Astrocyte of the hippocampus (primary cell): ENCODE measurements at regions not wholly inside any gene's neighbourhood (a gene's known extent, or its start where the extent isn't known, plus 50 kb on each side); places are given as distances from the start of the nearest gene placed in this dataset.

Source experiments
- DNase-seq: peaks from one replicate; pipeline ENCODE4 v3.0.0; 2011; ENCODE audit warnings: low read depth, low spot score

DNA sequence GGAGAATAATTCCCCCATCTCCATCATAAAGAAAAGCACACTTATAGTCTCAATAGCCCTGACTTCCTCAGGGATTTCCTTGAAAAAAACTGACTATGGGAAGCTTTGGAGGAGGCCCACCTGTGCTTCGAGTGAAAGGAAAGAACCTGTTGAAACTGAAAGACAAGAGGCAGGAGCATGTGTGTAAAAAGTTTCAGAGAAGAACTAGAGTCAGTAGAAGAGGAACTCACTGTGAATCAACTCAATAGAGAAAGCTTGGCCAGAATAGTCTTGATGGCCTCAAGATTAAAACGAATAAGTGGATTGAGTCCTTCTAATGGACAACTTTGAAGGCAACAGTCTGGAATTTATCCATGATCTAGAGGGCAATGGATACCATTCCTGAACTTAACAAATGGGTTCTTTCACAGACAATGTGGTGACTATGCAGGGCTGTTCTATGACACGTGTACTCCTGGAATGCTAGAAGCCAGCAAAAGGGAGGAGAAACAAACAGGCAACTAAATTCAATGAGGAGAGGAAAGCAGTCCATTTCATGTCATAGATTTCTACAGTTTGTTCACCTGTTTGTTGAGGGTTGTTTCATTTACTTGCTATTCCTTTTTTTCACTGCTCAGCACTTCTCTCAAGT, 442.3 kb downstream of the GRB14 start:
- peak; percentile 42 for DNase-seq

DNA sequence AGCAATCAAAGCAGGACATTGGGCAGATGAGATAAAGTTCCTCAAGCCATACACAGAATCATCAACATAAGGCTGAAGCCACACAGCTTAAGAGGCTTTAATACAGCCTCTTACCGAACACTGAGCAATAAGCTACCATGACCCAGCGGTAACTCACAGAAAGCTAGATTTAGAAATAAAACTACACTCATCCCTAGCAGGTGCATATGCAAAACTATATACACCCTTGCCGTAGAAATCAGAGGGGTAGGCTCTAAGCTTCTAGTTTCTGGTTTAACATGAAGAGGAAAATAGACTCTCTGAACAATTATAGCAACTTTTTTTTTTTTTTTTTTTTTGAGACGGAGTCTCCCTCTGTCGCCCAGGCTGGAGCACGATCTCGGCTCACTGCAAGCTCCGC, 428.8 kb upstream of the FIGN start:
- DNase-seq, result no peak

DNA sequence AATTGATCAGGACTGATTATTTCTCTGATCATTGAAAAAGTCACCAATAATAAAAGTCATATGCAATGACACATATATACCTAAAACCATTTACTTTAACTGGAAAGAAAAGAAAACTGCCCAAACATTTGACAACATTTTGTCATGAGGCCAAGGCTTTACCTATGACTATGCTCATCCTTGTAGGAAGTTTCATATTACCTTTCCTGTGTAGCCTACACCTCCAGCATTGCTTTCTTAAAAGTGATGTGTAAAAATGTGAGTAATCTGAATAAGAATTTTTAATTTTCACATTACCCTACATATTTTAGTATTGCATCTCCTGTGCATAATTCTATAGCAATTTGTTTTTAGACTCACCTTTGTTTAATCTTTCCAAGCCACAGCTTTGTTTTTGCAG, 419.8 kb upstream of the FIGN start:
- DNase-seq, result no peak

DNA sequence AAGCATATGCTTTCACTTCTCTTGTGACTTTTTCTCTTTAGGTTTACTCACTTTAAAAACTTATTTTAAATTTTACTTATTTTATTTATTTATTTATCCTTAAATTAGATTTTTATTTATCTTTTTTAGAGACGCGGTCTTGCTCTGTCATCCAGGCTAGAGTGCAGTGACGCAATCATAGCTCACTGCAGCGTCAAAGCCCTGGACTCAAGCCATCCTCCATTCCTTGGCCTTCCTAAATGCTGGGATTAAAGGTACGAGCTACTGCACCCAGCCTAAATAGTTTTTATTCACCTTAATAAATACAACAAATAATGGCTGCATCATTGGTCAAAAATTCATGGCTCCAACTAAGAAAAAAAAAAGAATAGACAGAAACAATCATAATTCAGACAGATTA, 415.7 kb upstream of the FIGN start:
- no peak for DNase-seq

DNA sequence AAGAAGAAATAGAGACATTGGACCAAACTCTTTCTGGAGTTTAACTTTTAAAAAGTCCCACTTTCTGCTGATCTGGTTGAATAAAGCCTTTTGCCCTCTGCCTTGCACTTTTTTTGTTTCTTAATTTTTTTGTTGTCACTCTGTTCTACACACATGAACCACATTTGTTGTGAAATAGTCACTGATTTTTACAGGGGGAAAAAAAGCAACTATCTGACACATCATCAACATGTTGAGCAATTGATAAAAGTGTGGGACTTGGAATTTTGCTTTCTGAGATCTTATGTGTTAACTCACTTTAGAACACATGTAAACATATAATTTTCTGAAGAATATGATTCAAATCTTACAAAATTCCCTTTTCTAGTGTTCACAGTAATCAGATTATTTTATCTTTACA, 414.8 kb upstream of the FIGN start:
- DNase-seq, result no peak

DNA sequence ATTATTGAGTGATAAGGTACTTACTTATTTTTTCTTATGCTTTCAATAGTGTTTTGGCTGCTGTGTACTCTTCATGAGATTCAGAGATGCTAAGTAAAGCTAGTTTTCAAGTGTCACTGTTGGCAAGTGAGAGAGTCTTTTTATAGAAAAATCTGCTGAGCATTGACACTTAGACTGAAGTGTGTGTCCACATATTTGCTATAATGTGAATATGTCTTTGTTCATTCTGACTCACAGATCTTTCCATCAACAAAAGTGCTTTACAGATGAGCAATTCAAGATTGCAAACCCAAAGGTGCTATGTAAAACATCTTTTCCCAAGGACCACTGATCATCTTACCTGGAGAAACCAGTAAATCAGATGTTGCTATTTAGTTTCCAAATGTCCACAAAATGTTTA, 410.6 kb upstream of the FIGN start:
- DNase-seq, result no peak

DNA sequence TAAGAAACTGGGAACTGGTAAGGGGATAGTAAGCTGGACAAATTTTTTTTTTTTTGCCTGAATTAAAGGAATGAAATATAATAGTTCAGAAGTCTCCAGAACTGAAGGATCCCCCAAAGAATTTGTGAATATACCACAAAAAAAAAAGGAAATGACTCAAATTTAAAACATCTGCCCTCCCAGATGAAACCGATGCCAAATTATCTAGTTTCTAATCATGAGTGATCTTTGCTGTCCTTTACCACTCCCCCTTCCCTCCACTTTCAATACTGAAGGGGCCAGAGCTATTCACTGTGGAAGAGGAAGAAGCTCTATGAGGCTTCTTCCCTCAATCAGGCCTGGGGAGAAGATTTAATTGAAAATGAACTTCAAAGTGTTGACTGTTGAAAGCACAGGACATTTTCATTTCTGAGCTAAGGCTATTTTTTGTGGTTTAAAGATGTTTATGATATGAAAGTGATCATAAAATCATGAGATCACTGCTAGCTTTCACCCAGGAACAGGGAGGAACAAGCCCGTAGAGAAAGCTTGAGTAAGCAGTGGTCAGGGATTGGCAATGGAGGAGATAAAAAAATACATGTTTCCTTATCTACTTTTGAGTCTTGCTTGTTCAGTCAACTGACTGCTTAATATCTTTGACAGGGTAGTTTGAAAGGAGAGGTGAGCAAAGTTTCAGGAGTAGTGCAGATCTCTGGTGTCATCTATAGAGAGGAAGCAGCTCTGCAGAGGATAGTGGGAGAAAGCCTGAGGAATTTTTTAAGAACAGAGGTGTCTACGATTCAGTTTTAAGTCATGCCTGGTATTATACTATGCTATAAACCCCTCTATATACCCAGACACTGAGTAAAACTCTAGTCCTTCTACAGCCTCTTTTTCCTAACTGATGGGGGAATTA, 409.5 kb upstream of the FIGN start:
- no peak for DNase-seq

DNA sequence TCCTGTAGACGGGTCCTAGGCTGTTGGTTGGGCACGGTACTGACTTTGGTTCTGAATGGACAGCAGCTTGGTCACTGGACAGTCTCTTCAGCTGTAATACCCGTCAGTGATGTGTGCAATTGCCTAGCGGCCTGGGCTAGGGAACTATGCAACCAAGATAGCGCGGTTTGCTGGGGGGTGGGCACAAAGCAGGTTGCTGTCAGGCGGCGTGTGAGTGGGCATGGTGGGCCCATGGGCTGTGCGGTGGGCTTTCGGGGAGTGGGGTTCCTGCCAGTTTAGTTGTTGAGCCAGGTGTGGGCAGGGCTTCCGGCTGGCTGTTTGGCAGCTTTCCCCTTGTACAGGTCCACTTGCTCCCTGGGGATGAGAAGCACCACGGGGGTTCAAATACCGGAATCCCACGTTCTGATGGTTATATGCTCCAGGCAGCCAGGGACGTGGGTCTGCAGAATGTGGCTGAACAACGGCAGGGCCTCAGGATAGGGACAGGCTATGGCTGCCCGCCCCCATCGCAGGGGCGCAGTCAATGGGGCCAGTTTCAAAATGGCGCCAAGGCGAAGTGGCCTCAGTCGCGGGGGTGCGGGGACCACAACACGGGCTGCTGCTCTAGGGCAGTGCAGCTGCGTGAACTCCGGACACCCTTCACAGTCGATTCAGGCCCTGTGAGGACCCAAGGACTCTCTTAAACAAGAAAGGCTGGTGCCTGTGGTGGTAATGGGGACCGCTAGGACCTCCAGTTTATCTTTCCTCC, 407.5 kb upstream of the FIGN start:
- no peak for DNase-seq

DNA sequence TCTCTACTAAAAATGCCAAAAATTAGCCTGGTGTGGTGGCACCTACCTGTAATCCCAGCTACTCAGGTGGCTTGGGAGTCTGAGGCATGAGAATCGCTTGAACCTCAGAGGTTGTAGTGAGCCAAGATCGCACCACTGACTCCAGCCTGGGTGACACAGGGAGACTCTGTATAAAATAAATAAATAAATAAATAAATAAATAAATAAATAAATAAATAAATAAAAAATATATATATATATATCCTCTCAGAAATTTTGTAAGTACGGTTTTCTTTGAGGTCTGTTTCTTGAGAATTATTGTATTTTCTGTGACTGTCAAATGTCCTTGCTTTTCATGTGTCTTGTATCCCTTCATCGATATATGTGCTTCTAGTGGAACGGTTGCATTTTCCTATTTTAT, 406.9 kb upstream of the FIGN start:
- no peak for DNase-seq

DNA sequence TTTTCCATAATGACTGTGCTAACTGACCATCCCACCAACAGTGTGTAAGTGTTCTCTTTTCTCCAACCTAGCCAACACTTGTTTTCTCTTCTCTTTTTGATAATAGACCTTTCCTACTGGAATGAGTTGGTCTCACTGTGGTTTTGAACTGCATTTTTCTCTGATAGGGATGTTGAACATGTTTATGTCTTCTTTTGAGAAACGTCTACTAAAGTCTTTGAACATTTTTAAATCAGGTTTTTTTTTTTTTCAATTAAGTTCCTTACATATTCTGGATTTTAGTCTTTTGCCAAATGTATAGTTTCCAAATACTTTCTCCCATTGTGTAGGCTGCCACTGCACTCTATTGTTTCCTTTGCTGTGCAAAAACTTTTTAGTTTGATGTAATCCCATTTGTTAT, 405.5 kb upstream of the FIGN start:
- peak; percentile 46 for DNase-seq

DNA sequence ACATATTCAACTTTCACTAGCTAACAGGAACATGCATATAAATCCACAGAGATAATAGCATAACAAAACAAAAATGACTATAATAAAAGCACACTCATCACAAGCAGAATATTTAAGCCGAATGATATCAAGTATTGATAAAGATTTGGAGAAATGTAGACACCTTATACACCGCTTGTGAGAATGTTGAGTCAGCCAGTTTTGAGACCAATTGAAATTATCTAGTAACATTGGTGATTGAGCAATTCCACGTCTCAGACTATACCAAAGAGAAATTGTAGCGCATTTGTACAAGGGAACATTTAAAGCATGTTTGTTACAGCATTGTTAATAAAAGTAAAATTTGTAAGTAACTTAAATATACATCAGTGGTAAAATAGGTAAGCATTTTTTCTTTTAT, 402.9 kb upstream of the FIGN start:
- no peak for DNase-seq

DNA sequence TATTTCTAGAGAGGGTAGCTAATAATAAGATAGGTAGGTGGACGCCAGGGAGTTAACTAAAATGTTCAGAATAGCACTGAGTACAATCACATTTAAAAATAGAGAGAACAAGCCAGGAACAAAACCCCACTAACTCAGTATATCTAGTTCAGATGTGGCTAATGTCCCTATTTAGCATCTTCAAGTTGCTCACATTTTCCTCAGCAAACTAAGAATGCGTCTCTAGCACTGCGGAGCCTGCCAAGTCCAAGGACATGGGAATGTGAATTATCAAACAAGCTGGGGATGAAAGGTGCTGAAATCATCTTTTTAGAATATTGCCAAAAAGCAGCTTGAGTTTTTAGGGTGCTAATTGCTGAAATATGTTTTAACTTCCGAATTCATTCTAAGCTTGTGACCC, 398.5 kb upstream of the FIGN start:
- DNase-seq, result no peak

DNA sequence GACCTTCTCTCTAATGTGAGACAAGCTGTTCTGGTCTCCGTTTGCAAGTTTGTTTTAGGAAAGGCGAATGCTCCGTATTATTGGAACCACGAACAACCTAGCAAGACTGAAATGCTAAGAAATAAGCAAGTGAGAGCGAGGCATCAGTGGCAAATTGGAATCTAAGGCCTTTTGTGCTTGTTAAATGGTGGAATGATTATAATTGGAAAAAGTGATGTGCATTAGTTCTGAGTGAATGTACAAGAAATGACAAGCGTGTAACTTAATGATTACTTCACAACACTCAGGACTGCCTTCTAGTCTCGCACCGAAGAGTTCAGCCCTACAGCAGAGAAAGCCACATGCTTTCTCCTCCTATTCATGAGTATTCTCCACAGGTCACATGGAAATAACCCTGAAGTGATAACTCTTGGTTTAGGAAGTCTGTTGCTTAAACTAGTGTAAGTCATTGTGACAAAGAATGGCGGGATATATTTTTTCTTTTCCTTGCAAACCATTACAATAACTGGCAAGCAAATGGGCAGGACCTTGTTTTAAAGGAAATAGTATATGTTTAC, 392.2 kb upstream of the FIGN start:
- no peak for DNase-seq

DNA sequence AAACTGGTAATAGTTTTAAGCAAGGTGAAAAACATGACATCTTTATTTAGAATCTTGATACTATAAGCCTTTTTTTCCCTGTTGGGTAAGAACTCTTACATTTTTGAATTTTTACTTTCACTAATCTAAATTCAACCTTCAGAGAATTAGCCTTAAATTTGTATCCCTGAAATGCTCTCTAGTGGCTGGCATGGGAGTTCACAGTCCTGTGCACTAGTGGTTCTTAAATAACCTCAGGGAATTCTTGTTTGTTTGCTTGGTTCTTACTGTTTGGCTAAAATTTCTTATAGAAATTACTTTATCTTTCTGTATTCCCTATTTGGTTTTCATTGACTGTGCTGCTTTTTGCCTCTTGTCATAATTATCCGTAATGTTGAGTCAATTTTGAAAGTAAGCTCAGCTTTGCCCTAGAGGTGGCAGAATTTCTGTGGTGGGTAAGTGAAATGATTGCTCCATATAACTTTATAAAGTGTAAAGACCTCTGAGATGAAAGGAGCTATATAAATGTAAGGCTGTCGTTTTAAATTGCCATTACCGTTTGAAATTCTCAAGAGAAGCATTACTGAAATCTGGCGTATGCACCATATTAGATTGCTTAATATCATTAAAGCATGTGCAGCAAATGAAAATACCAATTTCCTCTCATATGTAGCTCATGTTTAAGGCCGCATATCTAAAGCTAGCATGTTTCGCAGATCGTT, 391.3 kb upstream of the FIGN start:
- peak; percentile 51 for DNase-seq

DNA sequence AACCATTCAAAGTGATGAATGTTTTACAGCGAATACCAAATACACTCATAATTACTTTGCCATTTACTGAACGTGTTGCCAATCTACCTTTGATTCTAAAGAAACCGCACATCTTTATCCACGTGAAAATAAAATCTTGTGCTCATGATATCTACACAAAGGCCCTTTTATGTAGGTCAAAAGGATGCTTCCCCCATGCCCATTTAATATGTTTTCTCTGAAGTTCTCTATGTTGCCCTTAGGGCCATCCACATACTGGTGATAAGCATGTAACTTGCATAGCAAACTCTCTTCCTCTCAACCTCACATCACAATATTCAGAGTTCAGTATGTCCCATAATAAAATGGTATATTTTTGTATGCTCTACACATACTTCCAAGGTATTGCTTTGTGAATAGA, 380.0 kb upstream of the FIGN start:
- DNase-seq, result peak; percentile 3

DNA sequence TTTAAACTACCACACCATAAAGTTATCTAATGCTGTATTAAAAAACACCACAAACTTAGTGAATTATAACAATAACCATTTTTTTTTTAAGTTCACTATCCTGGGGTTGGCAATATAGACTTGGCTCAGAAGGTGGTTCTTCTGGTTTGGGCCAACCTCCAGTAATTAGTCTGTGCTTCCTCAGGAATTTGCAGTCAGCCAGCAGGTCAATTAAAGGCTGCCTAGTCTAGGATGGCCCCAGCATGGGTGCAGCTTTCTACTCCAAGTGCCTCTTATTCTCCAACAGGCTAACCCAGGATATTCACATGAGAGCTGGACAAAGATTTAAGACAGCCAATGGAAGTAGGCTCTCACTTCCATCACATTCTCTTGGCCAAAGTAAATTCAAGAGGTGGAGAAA, 379.1 kb upstream of the FIGN start:
- peak; percentile 21 for DNase-seq

DNA sequence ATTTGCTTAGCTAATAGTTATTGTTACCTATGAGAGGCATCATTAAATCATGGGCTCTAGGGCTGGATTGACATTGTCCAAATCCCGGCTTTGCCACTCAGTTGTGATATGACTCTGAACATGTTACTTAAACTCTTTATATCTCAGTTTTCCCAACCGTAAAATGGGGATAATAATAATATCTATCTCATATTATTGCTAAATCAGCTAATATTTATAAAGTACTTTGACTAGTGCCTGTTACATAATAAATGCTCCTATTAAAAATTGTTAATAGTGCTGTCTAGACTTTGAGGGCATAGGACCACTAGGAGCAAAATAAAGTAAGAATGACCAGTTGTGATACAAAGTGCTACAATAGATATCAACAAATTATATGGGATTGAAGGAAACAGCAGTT, 376.3 kb upstream of the FIGN start:
- no peak for DNase-seq

DNA sequence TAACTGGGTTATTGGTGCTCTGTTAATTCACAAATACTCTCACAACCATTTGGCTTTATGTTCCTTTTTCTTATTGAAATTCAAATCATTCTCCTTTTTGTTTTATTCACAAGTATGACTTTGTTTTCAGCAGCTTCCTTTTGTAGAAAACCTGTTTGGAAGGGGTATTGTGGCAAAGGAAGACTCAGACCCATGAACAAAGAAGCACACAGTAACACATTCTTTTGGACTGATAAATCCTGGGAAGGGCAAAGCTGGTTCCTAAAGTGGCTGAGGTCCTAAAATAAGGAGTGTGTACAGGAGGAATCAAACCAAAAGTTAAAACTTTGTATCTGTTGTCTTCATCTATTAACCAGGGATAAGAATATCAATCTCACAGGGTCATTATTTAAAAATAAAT, 374.7 kb upstream of the FIGN start:
- peak; percentile 8 for DNase-seq

DNA sequence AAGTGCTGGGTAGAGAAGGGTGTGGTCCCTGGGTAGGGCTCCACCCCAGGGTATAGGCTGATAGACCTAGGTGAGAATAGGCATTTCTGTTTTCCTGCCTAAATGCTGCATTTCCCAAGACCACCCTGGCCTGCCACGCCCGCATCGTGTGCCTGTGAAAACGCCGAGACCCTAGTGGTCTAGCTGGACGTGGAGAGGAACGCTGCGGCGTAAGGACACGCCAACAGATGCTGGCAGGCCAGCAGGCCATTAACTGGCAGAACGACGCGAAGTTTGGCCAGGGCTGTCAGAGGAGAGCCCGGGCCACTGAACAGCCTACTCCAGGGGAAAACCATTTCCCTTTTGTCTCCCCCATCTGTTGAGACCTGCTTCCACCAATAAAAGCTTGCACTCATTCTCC, 373.2 kb upstream of the FIGN start:
- no peak for DNase-seq

DNA sequence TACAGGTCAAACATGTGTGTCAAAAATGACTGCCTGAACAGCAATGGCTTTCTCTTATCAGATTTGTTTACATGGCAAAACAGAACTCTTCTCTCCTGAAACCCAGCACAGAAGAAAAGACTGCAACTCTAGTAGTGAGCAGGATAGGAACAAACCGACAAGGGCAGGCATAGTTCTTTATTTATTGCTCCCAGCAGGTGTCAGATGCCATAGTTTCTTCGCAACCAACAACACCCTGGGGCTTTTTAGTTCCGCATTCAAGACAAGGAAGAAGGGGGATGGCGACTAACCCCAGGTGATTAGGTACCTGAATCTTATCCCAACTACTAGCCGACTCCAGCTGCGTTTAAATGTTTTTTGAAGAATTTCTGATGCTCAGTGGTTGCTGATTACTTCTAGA, 367.5 kb upstream of the FIGN start:
- no peak for DNase-seq

DNA sequence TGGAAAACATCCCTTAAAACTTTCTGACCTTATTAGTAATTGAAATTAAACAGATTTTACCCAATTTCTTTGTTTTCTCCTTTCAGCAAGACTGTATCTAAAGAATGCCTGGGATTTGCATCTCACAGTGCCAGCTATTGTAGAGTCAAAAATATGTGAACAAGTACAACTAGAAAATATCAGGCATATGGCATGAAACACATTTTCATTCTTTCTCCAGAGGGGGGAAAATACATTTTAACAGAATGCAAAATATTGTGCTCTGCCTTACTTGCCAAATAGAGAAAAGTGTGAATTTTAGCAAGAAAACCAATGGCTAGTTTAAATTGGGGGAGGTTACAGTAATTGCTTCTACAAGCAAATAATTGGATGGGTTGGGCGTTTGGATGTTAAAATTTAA, 366.6 kb upstream of the FIGN start:
- no peak for DNase-seq

DNA sequence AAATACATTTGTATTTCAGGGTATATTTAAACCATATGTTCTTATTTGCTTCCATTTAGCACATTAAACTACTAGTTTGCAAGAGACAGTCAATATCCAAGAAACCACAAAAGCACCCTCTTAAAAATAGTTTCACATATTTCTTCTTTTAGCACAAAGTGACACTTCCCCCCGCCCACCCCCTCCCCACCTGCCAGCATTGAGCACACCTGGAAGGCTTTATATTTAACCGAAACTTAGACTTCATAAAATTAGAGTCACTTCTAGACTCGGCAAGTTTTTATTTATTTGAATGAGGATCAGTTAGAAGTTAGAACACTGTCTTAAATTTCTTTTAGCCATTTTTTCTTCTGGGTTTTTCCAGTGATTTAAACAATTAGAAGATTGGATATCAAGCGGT, 355.9 kb upstream of the FIGN start:
- DNase-seq, result no peak
